Activated CD4-positive, alpha-beta memory T cell treated with anti-CD3 and anti-CD28 coated beads for 36 hours (primary cell): ENCODE measurements at regions not wholly inside any gene's neighbourhood (a gene's known extent, or its start where the extent isn't known, plus 50 kb on each side); places are given as distances from the start of the nearest gene placed in this dataset.
A peak's percentile ranks its signal among the peaks of the same experiment; 100 is the strongest.

Experiments used
- CTCF ChIA-PET: fragments of 350-600 bp; sonication (Branson Sonifier 250); formaldehyde crosslinking; loops from one replicate; lab custom pipeline; 2021; ENCODE audit warnings: antibody characterized with exemption, inconsistent platforms; lab: Charles Lee
- POLR2A ChIA-PET: fragments of 350-600 bp; sonication (Branson Sonifier 250); formaldehyde crosslinking; loops from one replicate; lab custom pipeline; 2021; ENCODE audit warnings: antibody characterized with exemption; lab: Charles Lee
- DNase-seq: peaks from one replicate; pipeline ENCODE4 v3.0.0-alpha.2; 2020
- H3K27ac Mint-ChIP-seq: one replicate; pipeline ENCODE4 v1.8.0; 2021; ENCODE audit warnings: mixed read lengths
- H3K27me3 Mint-ChIP-seq: one replicate; pipeline ENCODE4 v1.8.0; 2021; ENCODE audit warnings: mixed read lengths
- H3K36me3 Mint-ChIP-seq: one replicate; pipeline ENCODE4 v1.8.0; 2021; ENCODE audit warnings: mixed read lengths
- H3K4me1 Mint-ChIP-seq: one replicate; pipeline ENCODE4 v1.8.0; 2021; ENCODE audit warnings: low read depth, mixed read lengths
- H3K4me3 Mint-ChIP-seq: one replicate; pipeline ENCODE4 v1.8.0; 2021; ENCODE audit warnings: mild to moderate bottlenecking, mixed read lengths
- H3K9me3 Mint-ChIP-seq: one replicate; pipeline ENCODE4 v1.8.0; 2021; ENCODE audit warnings: mixed read lengths
- intact Hi-C: fragments of 100-400 bp; cut with micrococcal nuclease; formaldehyde crosslinking; loops from one replicate; pipeline ENCODE4 v1.15.1; 2023

GRCh38 chr6:105603788-105604586, 201.1 kb upstream of the PREP start:
- H3K4me1 Mint-ChIP-seq, result peaks cover 26% of the 10 kb centered on the region
- no peak overlapping the region for H3K4me3 Mint-ChIP-seq
- DNase-seq, result no peak
- no peaks in the 10 kb centered on the region for H3K36me3 Mint-ChIP-seq
- POLR2A ChIA-PET, result no interaction called here
- CTCF ChIA-PET, result no interaction called here
- intact Hi-C loops, result loop anchor here (5.0 kb wide), 2 partner anchors 378 to 493 kb away; no protein-coding TSS in a partner anchor
- H3K27ac Mint-ChIP-seq, result no peak overlapping the region
- peaks cover 4% of the 10 kb centered on the region for H3K9me3 Mint-ChIP-seq
- H3K27me3 Mint-ChIP-seq, result peaks cover 4% of the 10 kb centered on the region

GRCh38 chr6:105601541-105602236, 198.8 kb upstream of the PREP start:
- intact Hi-C loops, result loop anchor here (1.0 to 5.0 kb wide), 9 partner anchors 20 to 563 kb away; no protein-coding TSS in a partner anchor
- H3K36me3 Mint-ChIP-seq, result no peaks in the 10 kb centered on the region
- peaks cover 26% of the 10 kb centered on the region for H3K4me1 Mint-ChIP-seq
- H3K9me3 Mint-ChIP-seq, result peaks cover 8% of the 10 kb centered on the region
- H3K27ac Mint-ChIP-seq, result peak overlapping the region; percentile 86
- POLR2A ChIA-PET, result interaction anchor here (0.7 to 1.6 kb wide), 9 partner anchors 9 to 497 kb away, joined by 3 to 9 read pairs (median 3); no protein-coding TSS in a partner anchor
- H3K4me3 Mint-ChIP-seq, result peak overlapping the region; percentile 33
- CTCF ChIA-PET, result interaction anchor here (1.1 to 1.4 kb wide), 2 partner anchors 11 to 14 kb away, joined by 3 to 5 read pairs; no protein-coding TSS in a partner anchor
- peak; percentile 86 for DNase-seq
- H3K27me3 Mint-ChIP-seq, result peaks cover 3% of the 10 kb centered on the region

- peaks cover 3% of the 10 kb centered on the region for H3K27me3 Mint-ChIP-seq
- POLR2A ChIA-PET, result interaction anchor here (1.2 to 1.5 kb wide), 3 partner anchors 48 to 498 kb away, joined by 3 to 4 read pairs (median 3); no protein-coding TSS in a partner anchor
- peak overlapping the region; percentile 86 for H3K27ac Mint-ChIP-seq
- CTCF ChIA-PET, result no interaction called here
- DNase-seq, result no peak
- H3K4me3 Mint-ChIP-seq, result peak overlapping the region; percentile 33
- peaks cover 26% of the 10 kb centered on the region for H3K4me1 Mint-ChIP-seq
- no peaks in the 10 kb centered on the region for H3K36me3 Mint-ChIP-seq
- H3K9me3 Mint-ChIP-seq, result peaks cover 4% of the 10 kb centered on the region
- intact Hi-C loops, result loop anchor here (1.0 to 5.0 kb wide), 9 partner anchors 21 to 564 kb away; no protein-coding TSS in a partner anchor
Measured at GRCh38 chr6:105600336-105601260, 197.7 kb upstream of the PREP start.

DNA sequence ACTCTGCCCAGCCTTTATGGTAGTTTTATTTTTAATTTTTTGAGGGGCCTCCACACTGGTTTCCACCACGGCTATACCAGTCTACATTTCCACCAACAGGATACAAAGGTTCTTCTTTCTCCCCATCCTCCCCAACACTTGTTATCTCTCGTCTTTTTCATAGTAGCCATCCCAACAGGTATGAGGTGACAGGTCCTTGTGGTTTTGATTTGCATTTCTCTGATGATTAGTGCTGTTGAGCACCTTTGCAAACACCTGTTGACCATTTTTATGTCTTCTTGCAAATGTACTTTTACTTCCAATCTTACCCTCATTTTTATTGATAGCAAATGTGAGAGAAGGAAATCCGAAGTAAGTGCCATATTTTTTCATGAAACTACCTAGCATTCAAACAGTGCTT, 195.4 kb upstream of the PREP start:
- ChIA-PET CTCF (no interaction called here), POLR2A (no interaction called here)
- no peak for DNase-seq
- Mint-ChIP-seq H3K9me3 (peaks cover 4% of the 10 kb centered on the region), H3K27me3 (peaks cover 1% of the 10 kb centered on the region), H3K4me3 (no peak overlapping the region), H3K36me3 (no peaks in the 10 kb centered on the region), H3K27ac (no peak overlapping the region), H3K4me1 (peaks cover 28% of the 10 kb centered on the region)
- intact Hi-C loops, result no loop called here

- Mint-ChIP-seq H3K27ac (no peak overlapping the region), H3K4me1 (peaks cover 37% of the 10 kb centered on the region)
- POLR2A ChIA-PET, result no interaction called here
Measured at GRCh38 chr6:105596284-105596755, 193.4 kb upstream of the PREP start.

GRCh38 chr6:105595829-105596228, 192.9 kb upstream of the PREP start:
- H3K4me1 Mint-ChIP-seq, result peaks cover 37% of the 10 kb centered on the region
- ChIA-PET CTCF (no interaction called here), POLR2A (no interaction called here)
- H3K36me3 Mint-ChIP-seq, result no peaks in the 10 kb centered on the region
- intact Hi-C loops, result no loop called here
- no peak overlapping the region for H3K27ac Mint-ChIP-seq
- DNase-seq, result no peak
- H3K4me3 Mint-ChIP-seq, result no peak overlapping the region
- no peaks in the 10 kb centered on the region for H3K27me3 Mint-ChIP-seq
- peaks cover 4% of the 10 kb centered on the region for H3K9me3 Mint-ChIP-seq

More at GRCh38 chr6:105596284-105596755, 193.4 kb upstream of the PREP start:
- no peaks in the 10 kb centered on the region for H3K27me3 Mint-ChIP-seq
- no peak for DNase-seq
- no peaks in the 10 kb centered on the region for H3K36me3 Mint-ChIP-seq
- intact Hi-C loops, result no loop called here
- no peak overlapping the region for H3K4me3 Mint-ChIP-seq
- CTCF ChIA-PET, result no interaction called here
- peaks cover 4% of the 10 kb centered on the region for H3K9me3 Mint-ChIP-seq

GRCh38 chr6:105594821-105595220, 191.9 kb upstream of the PREP start:
- Mint-ChIP-seq H3K27me3 (no peaks in the 10 kb centered on the region), H3K36me3 (no peaks in the 10 kb centered on the region), H3K4me3 (no peak overlapping the region), H3K9me3 (peaks cover 4% of the 10 kb centered on the region), H3K27ac (no peak overlapping the region), H3K4me1 (peaks cover 30% of the 10 kb centered on the region)
- CTCF ChIA-PET, result interaction anchor here (1.1 kb wide), 1 partner anchor 163 kb away, joined by 3 read pairs; no protein-coding TSS in a partner anchor
- no peak for DNase-seq
- intact Hi-C loops, result no loop called here
- POLR2A ChIA-PET, result no interaction called here

GRCh38 chr6:105593805-105594671, 191.2 kb upstream of the PREP start:
- Mint-ChIP-seq H3K36me3 (no peaks in the 10 kb centered on the region), H3K4me1 (peaks cover 32% of the 10 kb centered on the region), H3K27ac (no peak overlapping the region), H3K27me3 (no peaks in the 10 kb centered on the region), H3K4me3 (no peak overlapping the region), H3K9me3 (peaks cover 4% of the 10 kb centered on the region)
- intact Hi-C loops, result no loop called here
- POLR2A ChIA-PET, result no interaction called here
- DNase-seq, result no peak
- CTCF ChIA-PET, result interaction anchor here (0.7 to 1.1 kb wide), 2 partner anchors 162 to 440 kb away, joined by 3 read pairs; no protein-coding TSS in a partner anchor

GRCh38 chr6:105593056-105593690, 190.3 kb upstream of the PREP start:
- CTCF ChIA-PET, result interaction anchor here (0.7 kb wide), 1 partner anchor 441 kb away, joined by 3 read pairs; no protein-coding TSS in a partner anchor
- no peak overlapping the region for H3K27ac Mint-ChIP-seq

GRCh38 chr6:105592329-105592728, 189.4 kb upstream of the PREP start:
- intact Hi-C loops, result no loop called here
- H3K4me1 Mint-ChIP-seq, result peaks cover 47% of the 10 kb centered on the region
- H3K9me3 Mint-ChIP-seq, result no peaks in the 10 kb centered on the region
- DNase-seq, result no peak
- H3K27ac Mint-ChIP-seq, result no peak overlapping the region
- ChIA-PET POLR2A (no interaction called here), CTCF (no interaction called here)
- H3K27me3 Mint-ChIP-seq, result peaks cover under 1% of the 10 kb centered on the region
- no peak overlapping the region for H3K4me3 Mint-ChIP-seq
- no peaks in the 10 kb centered on the region for H3K36me3 Mint-ChIP-seq

More at GRCh38 chr6:105593056-105593690, 190.3 kb upstream of the PREP start:
- Mint-ChIP-seq H3K4me3 (no peak overlapping the region), H3K4me1 (peaks cover 39% of the 10 kb centered on the region), H3K27me3 (no peaks in the 10 kb centered on the region), H3K9me3 (no peaks in the 10 kb centered on the region), H3K36me3 (no peaks in the 10 kb centered on the region)
- POLR2A ChIA-PET, result no interaction called here
- intact Hi-C loops, result no loop called here
- DNase-seq, result no peak
